H9 (cell line): ENCODE measurements at regions not wholly inside any gene's neighbourhood (a gene's known extent, or its start where the extent isn't known, plus 50 kb on each side); places are given as distances from the start of the nearest gene placed in this dataset.

Source experiments
- DNase-seq: peaks from one replicate; pipeline ENCODE4 v3.0.0-alpha.2; 2017
- H2AFZ ChIP-seq: one replicate; pipeline ENCODE4 v1.6.1; 2013; ENCODE audit warnings: mild to moderate bottlenecking, low read length, control low read depth, moderate library complexity
- H2AK5ac ChIP-seq: 2 replicates; pipeline ENCODE4 v1.6.1; 2013; ENCODE audit warnings: low read length, control low read depth, mixed read lengths; ENCODE audit not compliant: insufficient read length
- H2BK120ac ChIP-seq: one replicate; pipeline ENCODE4 v1.6.1; 2013; ENCODE audit warnings: low read depth, mild to moderate bottlenecking, low read length, control low read depth, inconsistent platforms; ENCODE audit not compliant: poor library complexity, severe bottlenecking
- H2BK12ac ChIP-seq: 2 replicates; pipeline ENCODE4 v1.6.1; 2013; ENCODE audit warnings: low read length, control low read depth, mixed read lengths, low read depth; ENCODE audit not compliant: insufficient read length
- H2BK15ac ChIP-seq: 2 replicates; pipeline ENCODE4 v1.6.1; 2013; ENCODE audit warnings: low read depth, low read length, control low read depth
- H2BK20ac ChIP-seq: one replicate; pipeline ENCODE4 v1.6.1; 2013; ENCODE audit warnings: low read depth, mild to moderate bottlenecking, low read length, control low read depth, inconsistent platforms; ENCODE audit not compliant: poor library complexity, severe bottlenecking
- H2BK5ac ChIP-seq: 2 replicates; pipeline ENCODE4 v1.6.1; 2013; ENCODE audit warnings: low read length, control low read depth, mixed read lengths; ENCODE audit not compliant: insufficient read length
- H3K14ac ChIP-seq: 2 replicates; pipeline ENCODE4 v1.6.1; 2013; ENCODE audit warnings: low read length, control low read depth; ENCODE audit not compliant: insufficient read depth
- H3K18ac ChIP-seq: 2 replicates; pipeline ENCODE4 v1.6.1; 2013; ENCODE audit warnings: low read depth, mild to moderate bottlenecking, mixed read lengths, low read length, control low read depth; ENCODE audit not compliant: insufficient read length
- H3K23ac ChIP-seq: 2 replicates; pipeline ENCODE4 v1.6.1; 2013; ENCODE audit warnings: low read length, control low read depth, mixed read lengths, low read depth; ENCODE audit not compliant: insufficient read length
- H3K23me2 ChIP-seq: 2 replicates; pipeline ENCODE4 v1.6.1; 2013; ENCODE audit warnings: low read depth, mild to moderate bottlenecking, mixed read lengths, low read length, control low read depth; ENCODE audit not compliant: insufficient read length, poor library complexity, severe bottlenecking
- H3K27ac ChIP-seq: 2 replicates; pipeline ENCODE4 v1.5.1; 2013; ENCODE audit warnings: low read length, control low read depth, mixed read lengths, low read depth; ENCODE audit not compliant: insufficient read length
- H3K27me3 ChIP-seq: 2 replicates; pipeline ENCODE4 v1.6.1; 2013; ENCODE audit warnings: low read length, control low read depth, inconsistent platforms; ENCODE audit not compliant: insufficient read depth
- H3K4ac ChIP-seq: 2 replicates; pipeline ENCODE4 v1.6.1; 2013; ENCODE audit warnings: low read depth, mild to moderate bottlenecking, control low read depth, inconsistent platforms, low read length, moderate library complexity
- H3K4me1 ChIP-seq: 2 replicates; pipeline ENCODE4 v1.6.1; 2013; ENCODE audit warnings: low read length, control low read depth, inconsistent platforms; ENCODE audit not compliant: insufficient read depth
- H3K4me2 ChIP-seq: 2 replicates; pipeline ENCODE4 v1.6.1; 2013; ENCODE audit warnings: low read length, control low read depth, mixed read lengths; ENCODE audit not compliant: insufficient read length, insufficient read depth
- H3K56ac ChIP-seq: 2 replicates; pipeline ENCODE4 v1.6.1; 2013; ENCODE audit warnings: low read depth, mild to moderate bottlenecking, mixed read lengths, low read length, control low read depth; ENCODE audit not compliant: insufficient read length
- H3K79me1 ChIP-seq: 2 replicates; pipeline ENCODE4 v1.6.1; 2013; ENCODE audit warnings: low read depth, mild to moderate bottlenecking, moderate library complexity, low read length, control low read depth, inconsistent platforms; ENCODE audit not compliant: insufficient read depth, poor library complexity, severe bottlenecking
- H3K79me2 ChIP-seq: 2 replicates; pipeline ENCODE4 v1.6.1; 2013; ENCODE audit warnings: low read length, control low read depth, inconsistent platforms; ENCODE audit not compliant: insufficient read depth
- H3K9ac ChIP-seq: 2 replicates; pipeline ENCODE4 v1.6.1; 2013; ENCODE audit warnings: low read length, control low read depth, mixed read lengths; ENCODE audit not compliant: insufficient read length; ENCODE audit errors: extremely low read depth
- H3K9me3 ChIP-seq: one replicate; pipeline ENCODE4 v1.6.1; 2013; ENCODE audit warnings: low read depth, low read length, inconsistent platforms; ENCODE audit not compliant: control insufficient read depth
- H3T11ph ChIP-seq: one replicate; pipeline ENCODE4 v1.6.1; 2013; ENCODE audit warnings: mild to moderate bottlenecking, low read length, control low read depth, inconsistent platforms
- H4K20me1 ChIP-seq: one replicate; pipeline ENCODE4 v1.6.1; 2013; ENCODE audit not compliant: control insufficient read depth, insufficient read length, insufficient read depth
- H4K5ac ChIP-seq: 2 replicates; pipeline ENCODE4 v1.6.1; 2013; ENCODE audit warnings: low read depth, mild to moderate bottlenecking, mixed read lengths, low read length, control low read depth; ENCODE audit not compliant: insufficient read length
- H4K8ac ChIP-seq: replicated peaks from 2 replicates; pipeline ENCODE4 v1.6.1; 2013; ENCODE audit warnings: low read length, control low read depth, mixed read lengths, low read depth; ENCODE audit not compliant: insufficient read length
- H4K91ac ChIP-seq: 2 replicates; pipeline ENCODE4 v1.6.1; 2013; ENCODE audit warnings: low read depth, mild to moderate bottlenecking, moderate library complexity, mixed read lengths, low read length, control low read depth; ENCODE audit not compliant: insufficient read length
- H3K27ac Mint-ChIP-seq, 3 experiments: 2 replicates in 2 of 3; 3 replicates in 1 of 3; pipeline ENCODE4 v1.8.0; 2020 to 2021; ENCODE audit warnings: mixed read lengths in 3 of 3, mild to moderate bottlenecking in 1 of 3, moderate library complexity in 1 of 3
- H3K27me3 Mint-ChIP-seq: 2 replicates; pipeline ENCODE4 v1.8.0; 2021; ENCODE audit warnings: low read depth, mild to moderate bottlenecking, moderate library complexity, mixed read lengths
- H3K36me3 Mint-ChIP-seq, 3 experiments: 2 replicates in 2 of 3; 3 replicates in 1 of 3; pipeline ENCODE4 v1.8.0; 2020 to 2021; ENCODE audit warnings: low read depth in 3 of 3, mixed read lengths in 3 of 3; ENCODE audit not compliant: insufficient read depth in 1 of 3
- H3K4me1 Mint-ChIP-seq, 2 experiments: 2 replicates each; pipeline ENCODE4 v1.8.0; 2020; ENCODE audit warnings: mixed read lengths in 2 of 2
- H3K4me3 Mint-ChIP-seq, 2 experiments: 2 replicates in 1 of 2; 3 replicates in 1 of 2; pipeline ENCODE4 v1.8.0; 2020 to 2021; ENCODE audit warnings: mild to moderate bottlenecking in 2 of 2, mixed read lengths in 2 of 2, moderate library complexity in 1 of 2
- H3K9me3 Mint-ChIP-seq, 2 experiments: 2 replicates in 1 of 2; 3 replicates in 1 of 2; pipeline ENCODE4 v1.8.0; 2020; ENCODE audit warnings: mild to moderate bottlenecking in 2 of 2, mixed read lengths in 2 of 2, moderate library complexity in 1 of 2
- CTCF ChIP-seq: fragments of 200-600 bp; sonication (generic); conservative IDR thresholded peaks from 3 replicates; pipeline ENCODE4 v1.8.0; 2021; ENCODE audit warnings: antibody characterized with exemption, mild to moderate bottlenecking
- WGBS: extraction: QIAGEN DNeasy Blood & Tissue Kit; methylation state at CpG from one replicate; pipeline ENCODE4 v1.1.7; 2013; ENCODE audit warnings: missing lambda C conversion rate, low lambda C conversion rate, mixed read lengths; ENCODE audit not compliant: insufficient read length; ENCODE audit errors: extremely low coverage; 5-methylcytosine and 5-hydroxymethylcytosine counted together

GRCh38 chr5:87152886-87153285 lies 114.8 kb upstream of the RASA1 start:
- Histone ChIP-seq H3K27ac (no peak overlapping the region), H4K20me1 (no peaks in the 10 kb centered on the region), H3K27me3 (no peaks in the 10 kb centered on the region), H2BK120ac (no peak overlapping the region), H4K91ac (no peak overlapping the region), H2AK5ac (no peak overlapping the region), H2BK5ac (no peak overlapping the region), H2BK12ac (no peak overlapping the region), H3K18ac (no peak overlapping the region), H2AFZ (no peak overlapping the region), H2BK20ac (no peak overlapping the region), H3K4ac (no peak overlapping the region), H3K9ac (no peak overlapping the region), H3K79me1 (no peaks in the 10 kb centered on the region), H3K79me2 (no peaks in the 10 kb centered on the region), H3K56ac (no peak overlapping the region), H3K4me2 (no peak overlapping the region), H3T11ph (no peak overlapping the region), H4K8ac (no peak overlapping the region), H3K4me1 (no peaks in the 10 kb centered on the region), H4K5ac (no peak overlapping the region), H3K23ac (no peak overlapping the region), H3K14ac (no peak overlapping the region), H2BK15ac (no peak overlapping the region), H3K9me3 (no peaks in the 10 kb centered on the region), H3K23me2 (no peaks in the 10 kb centered on the region)
- no CpG with 5 or more reads among the region's 1 CpG for WGBS
- Mint-ChIP-seq H3K27me3 (no peaks in the 10 kb centered on the region), H3K4me3 (no peak overlapping the region), H3K27ac (no peak overlapping the region), H3K36me3 (no peaks in the 10 kb centered on the region), H3K4me1 (no peaks in the 10 kb centered on the region; a peak in 1 of 4 replicates), H3K9me3 (no peaks in the 10 kb centered on the region)
- DNase-seq: no peak
- no peak for TF ChIP-seq CTCF
